Parathyroid adenoma (tissue), 2 donors: ENCODE measurements at regions not wholly inside any gene's neighbourhood (a gene's known extent, or its start where the extent isn't known, plus 50 kb on each side); places are given as distances from the start of the nearest gene placed in this dataset.

Experiments
- H2AFZ ChIP-seq: fragments of 300-600 bp; sonication (generic); one replicate; pipeline ENCODE4 v1.7.0; 2017; ENCODE audit warnings: antibody characterized with exemption, mild to moderate bottlenecking
- H3K27ac ChIP-seq: fragments of 300-600 bp; sonication (generic); one replicate; pipeline ENCODE4 v1.7.0; 2017
- H3K27me3 ChIP-seq: fragments of 300-600 bp; sonication (generic); one replicate; pipeline ENCODE4 v1.7.0; 2017; ENCODE audit warnings: low read length; ENCODE audit not compliant: control insufficient read depth, insufficient read depth
- H3K36me3 ChIP-seq: fragments of 300-600 bp; sonication (generic); one replicate; pipeline ENCODE4 v1.7.0; 2017; ENCODE audit warnings: low read length; ENCODE audit not compliant: control insufficient read depth, insufficient read depth
- H3K4me1 ChIP-seq: fragments of 300-600 bp; sonication (generic); one replicate; pipeline ENCODE4 v1.7.0; 2017; ENCODE audit warnings: control low read depth
- H3K4me2 ChIP-seq: fragments of 300-600 bp; sonication (generic); one replicate; pipeline ENCODE4 v1.7.0; 2017; ENCODE audit warnings: low read length
- H3K4me3 ChIP-seq: fragments of 300-600 bp; sonication (generic); one replicate; pipeline ENCODE4 v1.7.0; 2017; ENCODE audit warnings: low read depth, low read length
- H3K79me2 ChIP-seq: fragments of 300-600 bp; sonication (generic); one replicate; pipeline ENCODE4 v1.7.0; 2017; ENCODE audit warnings: control low read depth
- H3K9ac ChIP-seq: fragments of 300-600 bp; sonication (generic); one replicate; pipeline ENCODE4 v1.7.0; 2017; ENCODE audit warnings: mild to moderate bottlenecking
- H3K9me3 ChIP-seq: fragments of 300-600 bp; sonication (generic); one replicate; pipeline ENCODE4 v1.7.0; 2017; ENCODE audit warnings: low read length; ENCODE audit not compliant: control insufficient read depth
- CTCF ChIP-seq: fragments of 300-600 bp; sonication (generic); IDR thresholded peaks from one replicate; pipeline ENCODE4 v1.7.0; 2017; ENCODE audit warnings: antibody characterized with exemption, mild to moderate bottlenecking
- donor health status: primary hyperparathyroidism.

- Histone ChIP-seq H3K27me3 (no peaks in the 10 kb centered on the region), H2AFZ (no peak overlapping the region), H3K27ac (no peak overlapping the region), H3K9me3 (no peaks in the 10 kb centered on the region), H3K4me2 (no peak overlapping the region), H3K4me3 (no peak overlapping the region), H3K79me2 (no peaks in the 10 kb centered on the region), H3K36me3 (no peaks in the 10 kb centered on the region), H3K4me1 (no peaks in the 10 kb centered on the region), H3K9ac (no peak overlapping the region)
- no peak for TF ChIP-seq CTCF
Measured at GRCh38 chr16:63447121-63447520, 1410.9 kb upstream of the CDH8 start.

GRCh38 chr16:63442246-63442645, 1406.0 kb upstream of the CDH8 start:
- no peaks in the 10 kb centered on the region for H3K79me2 ChIP-seq
- H3K4me2 ChIP-seq: no peak overlapping the region
- TF ChIP-seq CTCF: no peak
- H3K36me3 ChIP-seq: no peaks in the 10 kb centered on the region
- H3K27ac ChIP-seq: no peak overlapping the region
- no peak overlapping the region for H3K4me3 ChIP-seq
- H3K4me1 ChIP-seq: no peaks in the 10 kb centered on the region
- H3K27me3 ChIP-seq: no peaks in the 10 kb centered on the region
- H3K9ac ChIP-seq: no peak overlapping the region
- no peak overlapping the region for H2AFZ ChIP-seq
- no peaks in the 10 kb centered on the region for H3K9me3 ChIP-seq

- Histone ChIP-seq H3K9me3 (no peaks in the 10 kb centered on the region), H3K4me2 (no peak overlapping the region), H3K27ac (no peak overlapping the region), H2AFZ (no peak overlapping the region), H3K36me3 (no peaks in the 10 kb centered on the region), H3K4me3 (no peak overlapping the region), H3K79me2 (no peaks in the 10 kb centered on the region), H3K4me1 (no peaks in the 10 kb centered on the region), H3K27me3 (no peaks in the 10 kb centered on the region), H3K9ac (no peak overlapping the region)
- no peak for TF ChIP-seq CTCF
Measured at GRCh38 chr16:63426275-63426870, 1390.1 kb upstream of the CDH8 start.

GRCh38 chr16:63422715-63423114, 1386.5 kb upstream of the CDH8 start:
- H3K4me2 ChIP-seq: no peak overlapping the region
- H3K4me1 ChIP-seq: no peaks in the 10 kb centered on the region
- no peak overlapping the region for H3K27ac ChIP-seq
- no peaks in the 10 kb centered on the region for H3K27me3 ChIP-seq
- no peaks in the 10 kb centered on the region for H3K9me3 ChIP-seq
- no peak overlapping the region for H3K9ac ChIP-seq
- no peak overlapping the region for H3K4me3 ChIP-seq
- no peak for TF ChIP-seq CTCF
- H2AFZ ChIP-seq: no peak overlapping the region
- H3K36me3 ChIP-seq: no peaks in the 10 kb centered on the region
- no peaks in the 10 kb centered on the region for H3K79me2 ChIP-seq

GRCh38 chr16:63416712-63417111, 1380.5 kb upstream of the CDH8 start:
- H3K4me1 ChIP-seq: no peaks in the 10 kb centered on the region
- no peak for TF ChIP-seq CTCF
- no peak overlapping the region for H3K4me3 ChIP-seq
- no peak overlapping the region for H2AFZ ChIP-seq
- no peak overlapping the region for H3K4me2 ChIP-seq
- no peak overlapping the region for H3K27ac ChIP-seq
- no peak overlapping the region for H3K9ac ChIP-seq
- H3K9me3 ChIP-seq: no peaks in the 10 kb centered on the region
- H3K36me3 ChIP-seq: no peaks in the 10 kb centered on the region
- H3K27me3 ChIP-seq: no peaks in the 10 kb centered on the region
- H3K79me2 ChIP-seq: no peaks in the 10 kb centered on the region
